IMR-90 (cell line): ENCODE measurements at regions not wholly inside any gene's neighbourhood (a gene's known extent, or its start where the extent isn't known, plus 50 kb on each side); places are given as distances from the start of the nearest gene placed in this dataset.

Source experiments
- ATAC-seq: fragments of 200-7000 bp; cut with Tn5 transposase; 2 replicates; pipeline ENCODE4 v1.9.1; 2020; ENCODE audit warnings: low read depth, mild to moderate bottlenecking, moderate library complexity
- BruUV-seq: library from RNA; stranded (reverse); fragments of 400-500 nt; replicated peaks from 2 replicates; lab custom pipeline; 2021; lab: Mats Ljungman, UMichigan
- CTCF ChIA-PET: fragments of 300-600 bp; formaldehyde crosslinking; extraction: SDS; loops from one replicate; lab custom pipeline; 2021; ENCODE audit warnings: antibody characterized with exemption; lab: Yijun Ruan, JAX
- POLR2A ChIA-PET: fragments of 300-600 bp; sonication (Branson Sonifier 250); formaldehyde crosslinking; loops from one replicate; lab custom pipeline; 2022; ENCODE audit warnings: antibody characterized with exemption; ENCODE audit not compliant: unreplicated experiment; lab: Charles Lee
- DNase-seq: peaks from one replicate; pipeline ENCODE4 v3.0.0; 2013
- H2AFZ ChIP-seq: replicated peaks from 2 replicates; pipeline ENCODE3; 2013; ENCODE audit warnings: low read length, mild to moderate bottlenecking; ENCODE audit not compliant: poor library complexity
- H2AK5ac ChIP-seq: 2 replicates; pipeline ENCODE4 v1.6.1; 2013; ENCODE audit warnings: low read depth, low read length, inconsistent platforms
- H2AK9ac ChIP-seq: replicated peaks from 2 replicates; pipeline ENCODE3; 2013; ENCODE audit warnings: mild to moderate bottlenecking, low read depth, low read length, moderate library complexity; ENCODE audit not compliant: poor library complexity
- H2BK120ac ChIP-seq: 2 replicates; pipeline ENCODE4 v1.6.1; 2013; ENCODE audit warnings: low read depth, low read length, inconsistent platforms
- H2BK15ac ChIP-seq: 3 replicates; pipeline ENCODE4 v1.6.1; 2013; ENCODE audit warnings: low read depth, low read length, inconsistent platforms
- H2BK20ac ChIP-seq: 2 replicates; pipeline ENCODE4 v1.6.1; 2013; ENCODE audit warnings: low read depth, mild to moderate bottlenecking, inconsistent platforms, low read length, moderate library complexity
- H2BK5ac ChIP-seq: 2 replicates; pipeline ENCODE4 v1.6.1; 2013; ENCODE audit warnings: mild to moderate bottlenecking, low read depth, low read length, inconsistent platforms; ENCODE audit not compliant: poor library complexity, severe bottlenecking
- H3K14ac ChIP-seq: replicated peaks from 2 replicates; pipeline ENCODE4 v1.6.1; 2013; ENCODE audit warnings: low read depth, low read length, inconsistent platforms
- H3K18ac ChIP-seq: 2 replicates; pipeline ENCODE4 v1.6.1; 2013; ENCODE audit warnings: low read depth, low read length, control low read depth
- H3K23ac ChIP-seq: 2 replicates; pipeline ENCODE4 v1.6.1; 2013; ENCODE audit warnings: low read depth, low read length, inconsistent platforms
- H3K27ac ChIP-seq: 2 replicates; pipeline ENCODE4 v1.5.1; 2013; ENCODE audit warnings: mild to moderate bottlenecking, control low read depth, low read length; ENCODE audit not compliant: insufficient read depth
- H3K27me3 ChIP-seq: 2 replicates; pipeline ENCODE4 v1.6.1; 2013; ENCODE audit warnings: low read length; ENCODE audit not compliant: control insufficient read depth, insufficient read depth
- H3K36me3 ChIP-seq: 2 replicates; pipeline ENCODE4 v1.6.1; 2013; ENCODE audit warnings: low read length, mixed read lengths; ENCODE audit not compliant: control insufficient read depth, insufficient read depth
- H3K4ac ChIP-seq: 2 replicates; pipeline ENCODE4 v1.6.1; 2013; ENCODE audit warnings: low read depth, low read length, inconsistent platforms
- H3K4me1 ChIP-seq: 2 replicates; pipeline ENCODE4 v1.6.1; 2013; ENCODE audit warnings: low read length, mixed read lengths; ENCODE audit not compliant: control insufficient read depth, insufficient read depth
- H3K4me2 ChIP-seq: 2 replicates; pipeline ENCODE4 v1.6.1; 2013; ENCODE audit warnings: low read depth, mild to moderate bottlenecking, control low read depth, low read length, moderate library complexity
- H3K4me3 ChIP-seq: 2 replicates; pipeline ENCODE4 v1.5.1; 2013; ENCODE audit warnings: low read depth, mild to moderate bottlenecking, control low read depth, low read length, moderate library complexity; ENCODE audit not compliant: insufficient read depth
- H3K56ac ChIP-seq: 2 replicates; pipeline ENCODE4 v1.6.1; 2013; ENCODE audit warnings: low read length, inconsistent platforms; ENCODE audit not compliant: insufficient read depth; ENCODE audit errors: extremely low read depth
- H3K79me1 ChIP-seq, 2 experiments: 2 replicates each; pipeline ENCODE4 v1.6.1; 2013; ENCODE audit warnings: low read length in 2 of 2, inconsistent platforms in 1 of 2, low read depth in 1 of 2
- H3K9ac ChIP-seq: 2 replicates; pipeline ENCODE4 v1.6.1; 2013; ENCODE audit warnings: low read depth, low read length, control low read depth
- H3K9me1 ChIP-seq: 2 replicates; pipeline ENCODE4 v1.6.1; 2013; ENCODE audit warnings: low read length, inconsistent platforms; ENCODE audit not compliant: insufficient read depth
- H3K9me3 ChIP-seq: 2 replicates; pipeline ENCODE4 v1.6.1; 2013; ENCODE audit warnings: low read length; ENCODE audit not compliant: control insufficient read depth, insufficient read depth
- H4K20me1 ChIP-seq: 2 replicates; pipeline ENCODE4 v1.6.1; 2013; ENCODE audit warnings: low read length, inconsistent platforms; ENCODE audit not compliant: insufficient read depth
- H4K5ac ChIP-seq: 2 replicates; pipeline ENCODE4 v1.6.1; 2013; ENCODE audit warnings: mild to moderate bottlenecking, low read depth, low read length, control low read depth
- H4K8ac ChIP-seq, 2 experiments: 2 replicates each; pipeline ENCODE4 v1.6.1; 2013; ENCODE audit warnings: low read depth in 2 of 2, low read length in 2 of 2, control low read depth in 1 of 2, inconsistent platforms in 1 of 2
- H4K91ac ChIP-seq: 2 replicates; pipeline ENCODE4 v1.6.1; 2013; ENCODE audit warnings: low read depth, low read length, inconsistent platforms; ENCODE audit not compliant: insufficient read depth
- BHLHE40 ChIP-seq: fragments of 150-350 bp; IDR thresholded peaks from 2 replicates; pipeline ENCODE4 v1.6.1; 2016; ENCODE audit warnings: mild to moderate bottlenecking, low read depth, low read length
- CEBPB ChIP-seq: IDR thresholded peaks from 2 replicates; pipeline ENCODE4 v1.6.1; 2012; ENCODE audit warnings: low read depth, low read length, improper control_type of control experiment
- CHD1 ChIP-seq: IDR thresholded peaks from 2 replicates; pipeline ENCODE4 v1.6.1; 2012; ENCODE audit warnings: low read depth, low read length, improper control_type of control experiment
- FOS ChIP-seq: fragments of 150-350 bp; IDR thresholded peaks from 2 replicates; pipeline ENCODE4 v1.6.1; 2016; ENCODE audit warnings: low read depth, low read length
- MAFK ChIP-seq: IDR thresholded peaks from 2 replicates; pipeline ENCODE4 v1.6.1; 2012; ENCODE audit warnings: low read depth, low read length, improper control_type of control experiment
- MAZ ChIP-seq: IDR thresholded peaks from 2 replicates; pipeline ENCODE4 v1.6.1; 2012; ENCODE audit warnings: low read depth, mild to moderate bottlenecking, low read length, improper control_type of control experiment, moderate library complexity, borderline replicate concordance
- MXI1 ChIP-seq: IDR thresholded peaks from 2 replicates; pipeline ENCODE4 v1.6.1; 2012; ENCODE audit warnings: low read depth, mild to moderate bottlenecking, low read length, moderate library complexity, borderline replicate concordance
- NFE2L2 ChIP-seq: fragments of 150-350 bp; IDR thresholded peaks from 2 replicates; pipeline ENCODE4 v1.6.1; 2016; ENCODE audit warnings: low read depth, mild to moderate bottlenecking, low read length
- POLR2A ChIP-seq: IDR thresholded peaks from 2 replicates; pipeline ENCODE4 v1.6.1; 2012; ENCODE audit warnings: mild to moderate bottlenecking, low read depth, low read length
- RAD21 ChIP-seq: IDR thresholded peaks from 2 replicates; pipeline ENCODE4 v1.6.1; 2012; ENCODE audit warnings: low read length, improper control_type of control experiment
- RCOR1 ChIP-seq: IDR thresholded peaks from 2 replicates; pipeline ENCODE4 v1.6.1; 2012; ENCODE audit warnings: mild to moderate bottlenecking, low read length, improper control_type of control experiment; ENCODE audit not compliant: insufficient replicate concordance
- RFX5 ChIP-seq: IDR thresholded peaks from 2 replicates; pipeline ENCODE4 v1.8.0; 2012; ENCODE audit warnings: low read depth, mild to moderate bottlenecking, low read length, moderate library complexity
- SMC3 ChIP-seq: fragments of 150-350 bp; IDR thresholded peaks from 2 replicates; pipeline ENCODE4 v1.6.1; 2016; ENCODE audit warnings: low read depth, mild to moderate bottlenecking, antibody characterized with exemption, low read length, moderate library complexity
- WGBS, 2 experiments: methylation state at CpG; one replicate each; pipeline versions ENCODE4 v1.1.5 to v1.1.7; 2013; ENCODE audit warnings: missing lambda C conversion rate in 2 of 2; ENCODE audit not compliant: insufficient read length in 1 of 2; ENCODE audit errors: extremely low coverage in 2 of 2; 5-methylcytosine and 5-hydroxymethylcytosine counted together
- dilution Hi-C: fragments of 300-500 bp; cut with HindIII; formaldehyde crosslinking; loops from one replicate; pipeline ENCODE4 v1.14.3; 2018; ENCODE audit warnings: low sequenced_read_pairs; ENCODE audit not compliant: unreplicated experiment
- in situ Hi-C: fragments of 300-500 bp; cut with MboI; formaldehyde crosslinking; loops from 3 replicates; pipeline ENCODE4 v1.14.3; 2019; ENCODE audit warnings: low sequenced_read_pairs, inconsistent platforms, mixed read lengths
- intact Hi-C: fragments of 100-400 bp; cut with micrococcal nuclease; formaldehyde crosslinking; loops from 2 replicates; pipeline ENCODE4 v1.10.0; 2022
- TF ChIP-seq, protein P1 (sequence below): fragments of 150-350 bp; IDR thresholded peaks from 2 replicates; pipeline ENCODE4 v1.6.1; 2017; ENCODE audit warnings: mild to moderate bottlenecking, antibody characterized with exemption, low read length, low read depth
- TF ChIP-seq, protein P2 (sequence below): fragments of 150-350 bp; IDR thresholded peaks from 2 replicates; pipeline ENCODE4 v1.6.1; 2016; ENCODE audit warnings: low read depth, mild to moderate bottlenecking, low read length, moderate library complexity, borderline replicate concordance
- TF ChIP-seq, protein P3 (sequence below): conservative IDR thresholded peaks from 2 replicates; pipeline ENCODE4 v1.5.1; 2012; ENCODE audit warnings: mild to moderate bottlenecking, low read depth, low read length, improper control_type of control experiment

DNA sequence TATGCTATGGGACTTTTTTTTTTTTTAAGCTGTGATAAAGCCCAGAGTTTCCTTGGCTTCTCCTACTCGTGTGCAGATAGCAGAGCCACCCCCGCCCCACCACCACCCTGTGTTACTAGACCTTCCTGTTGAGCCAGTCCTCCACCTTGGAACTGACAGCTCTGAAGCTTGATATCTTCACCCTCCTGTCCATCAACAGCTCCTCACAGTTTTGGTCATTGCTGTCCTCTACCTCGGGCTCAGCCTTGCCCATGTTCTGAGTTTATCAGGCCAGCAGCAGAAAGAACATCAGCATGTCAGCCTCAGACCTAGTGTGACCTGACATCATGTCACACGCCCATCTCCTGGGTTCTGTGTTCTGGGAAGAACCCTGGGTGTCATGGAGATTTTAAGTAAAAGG is 167.1 kb upstream of the RAI14 start:
- dilution Hi-C loops, result no loop called here

More for the DNA sequence above, 167.1 kb upstream of the RAI14 start:
- ChIA-PET POLR2A (no interaction called here), CTCF (interaction anchor here (0.6 kb wide), 1 partner anchor 33 kb away, joined by 7 read pairs; no protein-coding TSS in a partner anchor)
- no TSS peak for BruUV-seq
- H3K18ac ChIP-seq, result peak overlapping the region; percentile 40
- peak overlapping the region; percentile 63 for H2AFZ ChIP-seq
- no peak for TF ChIP-seq RFX5
- TF ChIP-seq MAFK, result no peak
- TF ChIP-seq, protein P1, sequence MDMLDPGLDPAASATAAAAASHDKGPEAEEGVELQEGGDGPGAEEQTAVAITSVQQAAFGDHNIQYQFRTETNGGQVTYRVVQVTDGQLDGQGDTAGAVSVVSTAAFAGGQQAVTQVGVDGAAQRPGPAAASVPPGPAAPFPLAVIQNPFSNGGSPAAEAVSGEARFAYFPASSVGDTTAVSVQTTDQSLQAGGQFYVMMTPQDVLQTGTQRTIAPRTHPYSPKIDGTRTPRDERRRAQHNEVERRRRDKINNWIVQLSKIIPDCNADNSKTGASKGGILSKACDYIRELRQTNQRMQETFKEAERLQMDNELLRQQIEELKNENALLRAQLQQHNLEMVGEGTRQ, result no peak
- no peak for TF ChIP-seq MXI1
- TF ChIP-seq, protein P2, sequence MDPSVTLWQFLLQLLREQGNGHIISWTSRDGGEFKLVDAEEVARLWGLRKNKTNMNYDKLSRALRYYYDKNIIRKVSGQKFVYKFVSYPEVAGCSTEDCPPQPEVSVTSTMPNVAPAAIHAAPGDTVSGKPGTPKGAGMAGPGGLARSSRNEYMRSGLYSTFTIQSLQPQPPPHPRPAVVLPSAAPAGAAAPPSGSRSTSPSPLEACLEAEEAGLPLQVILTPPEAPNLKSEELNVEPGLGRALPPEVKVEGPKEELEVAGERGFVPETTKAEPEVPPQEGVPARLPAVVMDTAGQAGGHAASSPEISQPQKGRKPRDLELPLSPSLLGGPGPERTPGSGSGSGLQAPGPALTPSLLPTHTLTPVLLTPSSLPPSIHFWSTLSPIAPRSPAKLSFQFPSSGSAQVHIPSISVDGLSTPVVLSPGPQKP, result no peak
- no peak for TF ChIP-seq POLR2A
- no peak for TF ChIP-seq FOS
- TF ChIP-seq SMC3, result no peak
- TF ChIP-seq, protein P3, sequence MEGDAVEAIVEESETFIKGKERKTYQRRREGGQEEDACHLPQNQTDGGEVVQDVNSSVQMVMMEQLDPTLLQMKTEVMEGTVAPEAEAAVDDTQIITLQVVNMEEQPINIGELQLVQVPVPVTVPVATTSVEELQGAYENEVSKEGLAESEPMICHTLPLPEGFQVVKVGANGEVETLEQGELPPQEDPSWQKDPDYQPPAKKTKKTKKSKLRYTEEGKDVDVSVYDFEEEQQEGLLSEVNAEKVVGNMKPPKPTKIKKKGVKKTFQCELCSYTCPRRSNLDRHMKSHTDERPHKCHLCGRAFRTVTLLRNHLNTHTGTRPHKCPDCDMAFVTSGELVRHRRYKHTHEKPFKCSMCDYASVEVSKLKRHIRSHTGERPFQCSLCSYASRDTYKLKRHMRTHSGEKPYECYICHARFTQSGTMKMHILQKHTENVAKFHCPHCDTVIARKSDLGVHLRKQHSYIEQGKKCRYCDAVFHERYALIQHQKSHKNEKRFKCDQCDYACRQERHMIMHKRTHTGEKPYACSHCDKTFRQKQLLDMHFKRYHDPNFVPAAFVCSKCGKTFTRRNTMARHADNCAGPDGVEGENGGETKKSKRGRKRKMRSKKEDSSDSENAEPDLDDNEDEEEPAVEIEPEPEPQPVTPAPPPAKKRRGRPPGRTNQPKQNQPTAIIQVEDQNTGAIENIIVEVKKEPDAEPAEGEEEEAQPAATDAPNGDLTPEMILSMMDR, result no peak
- TF ChIP-seq CEBPB, result no peak
- no peak for TF ChIP-seq BHLHE40
- TF ChIP-seq RAD21, result no peak
- no peak for TF ChIP-seq RCOR1
- TF ChIP-seq MAZ, result no peak
- TF ChIP-seq CHD1, result no peak
- TF ChIP-seq NFE2L2, result no peak
- H3K9me1 ChIP-seq, result peaks cover 20% of the 10 kb centered on the region
- no peak for DNase-seq
- peaks cover 3 to 37% of the 10 kb centered on the region in 2 experiments; a peak in 2 of 4 replicates for H3K79me1 ChIP-seq
- H4K5ac ChIP-seq, result peak overlapping the region; percentile 32
- H3K9me3 ChIP-seq, result no peaks in the 10 kb centered on the region
- no peak overlapping the region for H3K9ac ChIP-seq
- peak overlapping the region; percentile 58 for H2BK5ac ChIP-seq
- peak overlapping the region; percentile 89 for H3K4ac ChIP-seq
- H4K91ac ChIP-seq, result peak overlapping the region; percentile 63
- H3K4me3 ChIP-seq, result no peak overlapping the region
- H3K36me3 ChIP-seq, result no peaks in the 10 kb centered on the region
- H3K14ac ChIP-seq, result peak overlapping the region; percentile 79
- no peaks in the 10 kb centered on the region for H4K20me1 ChIP-seq
- peak overlapping the region; percentile 83 for H2BK20ac ChIP-seq
- H3K23ac ChIP-seq, result peak overlapping the region; percentile 66
- H3K4me1 ChIP-seq, result peaks cover 34% of the 10 kb centered on the region
- peak overlapping the region; percentile 64 for H2AK5ac ChIP-seq
- ATAC-seq, result no peak
- peak overlapping the region; percentile 37; the same call in 2 of the 3 replicates for H2BK15ac ChIP-seq
- intact Hi-C loops (loop anchor here (5.0 to 10.0 kb wide), 2 partner anchors 276 to 428 kb away; partner anchors contain the start of genes BRIX1 and RAD1), in situ Hi-C loops (no loop called here)
- no peaks in the 10 kb centered on the region for H3K27me3 ChIP-seq
- 86% methylated on average over 1 of the region's 4 CpGs; no CpG with 5 or more reads in 1 of the 2 experiments for WGBS, 2 experiments
- no peak overlapping the region for H3K27ac ChIP-seq
- H2AK9ac ChIP-seq, result peak overlapping the region; percentile 6
- H2BK120ac ChIP-seq, result peak overlapping the region; percentile 89
- H3K56ac ChIP-seq, result no peak overlapping the region
- peak overlapping the region in 1 of 2 experiments; percentile 62; a peak in 1 of 4 replicates for H4K8ac ChIP-seq
- H3K4me2 ChIP-seq, result no peak overlapping the region
